Activated naive CD4-positive, alpha-beta T cell treated with anti-CD3 and anti-CD28 coated beads, Interleukin-2, amount 10 ng/mL, durations not matched to agents 7 days and 5 days (primary cell): ENCODE measurements at regions not wholly inside any gene's neighbourhood (a gene's known extent, or its start where the extent isn't known, plus 50 kb on each side); places are given as distances from the start of the nearest gene placed in this dataset.
"Not testable (repeated sequence)": the region's sequence is repeated elsewhere in the genome, so short reads cannot be mapped to it uniquely, and the experiment has no call there.

Experiments
- CTCF ChIA-PET: fragments of 350-600 bp; sonication (Branson Sonifier 250); formaldehyde crosslinking; loops from one replicate; lab custom pipeline; 2021; ENCODE audit warnings: antibody characterized with exemption; lab: Charles Lee
- DNase-seq: peaks from one replicate; pipeline ENCODE4 v3.0.0-alpha.2; 2020
- H3K27ac Mint-ChIP-seq: one replicate; pipeline ENCODE4 v1.8.0; 2021; ENCODE audit warnings: mild to moderate bottlenecking, moderate library complexity, mixed read lengths
- H3K27me3 Mint-ChIP-seq: one replicate; pipeline ENCODE4 v1.8.0; 2021; ENCODE audit warnings: mild to moderate bottlenecking, mixed read lengths
- H3K36me3 Mint-ChIP-seq: one replicate; pipeline ENCODE4 v1.8.0; 2021; ENCODE audit warnings: mixed read lengths
- H3K4me1 Mint-ChIP-seq: one replicate; pipeline ENCODE4 v1.8.0; 2021; ENCODE audit warnings: mixed read lengths
- H3K4me3 Mint-ChIP-seq: one replicate; pipeline ENCODE4 v1.8.0; 2021; ENCODE audit warnings: mild to moderate bottlenecking, moderate library complexity, mixed read lengths
- H3K9me3 Mint-ChIP-seq: one replicate; pipeline ENCODE4 v1.8.0; 2021; ENCODE audit warnings: mixed read lengths

- Mint-ChIP-seq H3K4me3 (no peak overlapping the region), H3K27ac (no peak overlapping the region), H3K4me1 (peaks cover 8% of the 10 kb centered on the region), H3K36me3 (peaks cover 2% of the 10 kb centered on the region), H3K27me3 (no peaks in the 10 kb centered on the region), H3K9me3 (peaks cover 14% of the 10 kb centered on the region)
- DNase-seq = no peak
- CTCF ChIA-PET = no interaction called here
Observed at GRCh38 chr21:34004974-34005373, 68.4 kb upstream of the MRPS6 start.

DNA sequence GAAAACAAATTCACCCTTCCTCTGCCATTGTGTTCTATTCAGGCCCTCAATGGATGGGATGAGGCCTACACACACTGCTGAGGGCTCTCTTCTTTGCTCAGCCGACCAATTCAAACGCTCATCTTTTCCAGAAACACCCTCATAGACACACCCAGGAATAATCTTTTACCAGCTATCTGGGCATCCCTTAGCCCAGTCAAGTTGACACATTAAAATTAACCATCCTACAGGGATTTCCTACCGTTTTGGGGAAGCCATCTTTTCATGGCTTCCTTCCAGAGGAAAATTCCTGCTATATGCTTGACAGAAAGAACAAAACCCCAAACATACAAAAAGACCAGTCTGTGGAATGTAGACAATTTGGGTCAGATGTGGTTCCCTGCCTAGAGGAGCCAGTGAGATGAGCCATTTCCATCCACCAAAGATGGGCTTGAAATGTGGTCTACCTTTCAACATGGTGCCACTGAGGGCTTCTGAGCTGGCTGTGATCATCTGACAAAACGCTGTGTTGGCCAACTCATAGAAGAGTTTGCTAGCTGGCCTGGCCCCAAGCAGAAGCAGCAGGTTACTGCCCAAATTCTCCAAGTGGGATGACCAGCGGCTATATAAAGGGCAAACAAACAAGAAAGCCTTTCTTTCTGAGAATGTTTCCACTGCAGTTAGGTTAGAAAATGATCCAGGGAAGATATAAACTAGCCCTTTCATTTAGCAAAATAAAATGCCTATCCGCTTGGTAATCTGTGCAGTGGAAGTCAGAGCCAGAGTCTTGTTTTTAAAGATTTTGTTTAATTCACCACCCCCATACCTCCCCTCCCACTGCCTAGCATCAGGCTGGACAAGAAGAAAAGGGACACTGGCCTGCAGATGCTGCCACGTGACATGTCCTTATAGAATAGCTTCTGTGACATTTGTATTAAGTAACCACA lies 69.1 kb upstream of the MRPS6 start:
- Mint-ChIP-seq H3K27ac (no peak overlapping the region), H3K4me3 (no peak overlapping the region)

GRCh38 chr21:34003428-34003827 lies 70.0 kb upstream of the MRPS6 start:
- Mint-ChIP-seq H3K9me3 (peaks cover 12% of the 10 kb centered on the region), H3K4me1 (peaks cover 17% of the 10 kb centered on the region)

More for the DNA sequence above, 69.1 kb upstream of the MRPS6 start:
- Mint-ChIP-seq H3K4me1 (peaks cover 12% of the 10 kb centered on the region), H3K36me3 (peaks cover 2% of the 10 kb centered on the region), H3K9me3 (peaks cover 16% of the 10 kb centered on the region), H3K27me3 (no peaks in the 10 kb centered on the region)
- CTCF ChIA-PET = no interaction called here
- DNase-seq = no peak

DNA sequence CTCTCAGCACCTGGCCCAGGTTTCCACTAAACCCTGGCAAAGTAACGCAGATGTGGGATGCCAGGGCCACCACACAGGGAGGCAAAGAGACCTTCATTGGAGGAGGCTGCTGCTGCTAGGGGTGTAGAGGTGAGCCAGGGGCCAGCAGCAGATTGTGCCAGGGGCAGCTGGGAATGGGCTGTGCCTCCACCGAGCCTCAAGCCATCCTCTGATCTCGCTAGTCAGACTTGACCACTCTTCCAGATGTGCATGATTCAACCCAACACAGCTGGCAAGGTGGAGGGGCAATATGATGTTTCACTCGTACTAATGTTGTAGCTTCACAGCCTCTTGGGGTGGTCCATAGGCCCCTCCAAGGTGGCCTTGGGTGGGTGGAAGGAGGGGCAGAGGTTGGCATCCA lies 73.0 kb upstream of the MRPS6 start:
- H3K27me3 Mint-ChIP-seq = no peaks in the 10 kb centered on the region
- no peak overlapping the region for H3K27ac Mint-ChIP-seq
- CTCF ChIA-PET = no interaction called here
- H3K36me3 Mint-ChIP-seq = peaks cover 4% of the 10 kb centered on the region
- H3K4me1 Mint-ChIP-seq = peaks cover 35% of the 10 kb centered on the region
- DNase-seq = no peak
- no peak overlapping the region for H3K4me3 Mint-ChIP-seq
- peaks cover 18% of the 10 kb centered on the region for H3K9me3 Mint-ChIP-seq

More at GRCh38 chr21:34003428-34003827, 70.0 kb upstream of the MRPS6 start:
- Mint-ChIP-seq H3K27ac (no peak overlapping the region), H3K36me3 (peaks cover 2% of the 10 kb centered on the region), H3K4me3 (no peak overlapping the region), H3K27me3 (no peaks in the 10 kb centered on the region)
- DNase-seq = no peak
- CTCF ChIA-PET = no interaction called here

DNA sequence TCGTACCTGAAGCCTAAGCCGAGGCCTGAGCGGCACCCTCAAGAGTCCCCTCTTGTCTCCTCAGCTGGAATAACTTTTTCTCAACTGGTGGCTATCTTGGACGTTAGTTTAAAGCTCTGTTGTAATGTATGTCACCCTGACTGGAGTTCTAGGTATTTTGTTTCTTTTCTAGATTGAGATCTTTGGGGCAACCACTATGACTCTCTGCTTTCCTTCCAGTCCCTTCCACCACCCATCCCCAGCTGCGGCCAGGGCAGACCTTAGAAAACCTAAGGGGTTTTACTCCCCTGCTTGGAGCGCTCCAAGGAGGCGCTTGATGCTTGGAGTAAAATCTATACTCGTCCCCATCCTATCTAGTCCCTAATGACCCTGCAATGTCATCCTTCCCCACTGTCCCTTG lies 74.6 kb upstream of the MRPS6 start:
- Mint-ChIP-seq H3K9me3 (peaks cover 16% of the 10 kb centered on the region), H3K4me1 (peaks cover 38% of the 10 kb centered on the region), H3K4me3 (no peak overlapping the region), H3K27me3 (peaks cover 3% of the 10 kb centered on the region), H3K36me3 (peaks cover 5% of the 10 kb centered on the region), H3K27ac (peak overlapping the region; percentile 20)
- no peak for DNase-seq
- CTCF ChIA-PET = interaction anchor here (0.7 to 1.6 kb wide), 2 partner anchors 9 to 75 kb away, joined by 3 to 4 read pairs; no protein-coding TSS in a partner anchor

GRCh38 chr21:33998402-33998801 lies 75.0 kb upstream of the MRPS6 start:
- peaks cover 7% of the 10 kb centered on the region for H3K36me3 Mint-ChIP-seq
- H3K27ac Mint-ChIP-seq = peak overlapping the region; percentile 20
- DNase-seq = no peak
- H3K9me3 Mint-ChIP-seq = peaks cover 19% of the 10 kb centered on the region
- peaks cover 42% of the 10 kb centered on the region for H3K4me1 Mint-ChIP-seq
- CTCF ChIA-PET = interaction anchor here (0.7 to 1.6 kb wide), 2 partner anchors 8 to 74 kb away, joined by 3 to 4 read pairs; no protein-coding TSS in a partner anchor
- H3K4me3 Mint-ChIP-seq = no peak overlapping the region
- H3K27me3 Mint-ChIP-seq = peaks cover 3% of the 10 kb centered on the region

DNA sequence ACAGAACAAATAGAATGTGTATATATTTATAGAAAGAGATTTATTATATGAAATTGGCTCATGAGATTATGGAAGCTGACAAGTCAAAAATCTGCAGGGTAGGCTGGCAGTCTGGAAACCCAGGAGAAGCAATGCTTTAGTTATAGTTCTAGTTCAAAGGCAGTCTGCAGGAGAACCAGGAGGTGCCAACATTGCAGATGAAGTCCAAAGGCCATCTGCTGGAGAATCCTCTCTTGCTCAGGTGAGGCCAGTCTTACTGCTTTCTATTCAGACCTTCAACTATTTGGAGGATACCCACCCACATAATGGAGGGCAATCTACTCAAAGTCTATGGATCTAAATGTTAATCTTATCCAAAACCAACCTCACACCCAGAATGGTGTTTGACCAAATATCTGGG lies 75.9 kb upstream of the MRPS6 start:
- Mint-ChIP-seq H3K27me3 (peaks cover 3% of the 10 kb centered on the region), H3K9me3 (peaks cover 21% of the 10 kb centered on the region), H3K27ac (no peak overlapping the region), H3K36me3 (peaks cover 7% of the 10 kb centered on the region), H3K4me3 (no peak overlapping the region), H3K4me1 (peaks cover 42% of the 10 kb centered on the region)
- CTCF ChIA-PET = no interaction called here
- no peak for DNase-seq

GRCh38 chr21:33994373-33994772 lies 78.8 kb upstream of the ATP5PO start:
- CTCF ChIA-PET = no interaction called here
- no peak overlapping the region for H3K4me3 Mint-ChIP-seq

GRCh38 chr21:33993286-33994231 lies 78.0 kb upstream of the ATP5PO start:
- Mint-ChIP-seq H3K36me3 (peaks cover 13% of the 10 kb centered on the region), H3K27ac (no peak overlapping the region), H3K27me3 (peaks cover 8% of the 10 kb centered on the region), H3K4me3 (no peak overlapping the region), H3K4me1 (peaks cover 29% of the 10 kb centered on the region), H3K9me3 (peaks cover 26% of the 10 kb centered on the region)
- no peak for DNase-seq
- CTCF ChIA-PET = no interaction called here

More at GRCh38 chr21:33994373-33994772, 78.8 kb upstream of the ATP5PO start:
- no peak overlapping the region for H3K27ac Mint-ChIP-seq
- H3K27me3 Mint-ChIP-seq = peaks cover 7% of the 10 kb centered on the region
- H3K9me3 Mint-ChIP-seq = peaks cover 26% of the 10 kb centered on the region
- peaks cover 13% of the 10 kb centered on the region for H3K36me3 Mint-ChIP-seq
- DNase-seq = no peak
- H3K4me1 Mint-ChIP-seq = peaks cover 37% of the 10 kb centered on the region

DNA sequence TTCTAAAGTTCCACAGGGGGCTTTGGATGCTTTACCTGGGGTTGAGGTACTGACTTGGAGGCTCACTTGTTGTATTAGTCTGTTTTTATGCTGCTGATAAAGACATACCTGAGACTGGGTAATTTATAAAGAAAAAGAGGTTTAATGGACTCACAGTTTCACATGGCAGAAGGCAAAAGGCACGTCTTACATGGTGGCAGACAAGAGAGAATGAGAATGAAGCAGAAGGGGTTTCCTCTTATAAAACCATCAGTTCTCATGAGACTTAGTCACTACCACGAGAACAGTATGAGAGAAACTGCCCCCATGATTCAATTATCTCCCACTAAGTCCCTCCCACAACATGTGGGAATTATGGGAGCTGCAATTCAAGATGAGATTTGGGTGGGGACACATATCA lies 76.8 kb upstream of the ATP5PO start:
- Mint-ChIP-seq H3K9me3 (peaks cover 26% of the 10 kb centered on the region), H3K4me1 (peaks cover 20% of the 10 kb centered on the region), H3K36me3 (peaks cover 13% of the 10 kb centered on the region), H3K27me3 (peaks cover 19% of the 10 kb centered on the region)
- DNase-seq, H3K4me3 Mint-ChIP-seq, H3K27ac Mint-ChIP-seq, CTCF ChIA-PET: not testable (repeated sequence)

DNA sequence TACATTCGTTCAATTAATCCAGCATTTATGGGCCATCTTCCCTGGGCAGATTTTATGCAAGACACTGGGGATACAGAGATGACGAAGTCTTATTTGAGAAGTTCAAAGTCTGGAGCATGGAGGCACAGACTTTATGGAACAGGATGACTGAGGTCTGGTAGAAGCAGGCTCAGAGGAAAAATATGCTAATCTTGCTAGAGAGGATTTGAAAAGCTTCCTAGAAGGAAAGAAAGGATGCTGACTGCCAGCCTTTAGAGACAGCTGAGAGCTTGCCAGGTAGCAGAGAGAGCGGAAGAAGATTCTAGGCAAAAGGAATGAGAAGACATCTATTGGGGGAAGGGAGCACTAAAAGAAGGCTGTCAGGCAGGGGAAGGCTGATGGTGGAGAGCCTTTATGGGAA lies 75.5 kb upstream of the ATP5PO start:
- DNase-seq = no peak
- Mint-ChIP-seq H3K27me3 (peaks cover 28% of the 10 kb centered on the region), H3K9me3 (peaks cover 16% of the 10 kb centered on the region), H3K27ac (no peak overlapping the region), H3K36me3 (peaks cover 9% of the 10 kb centered on the region), H3K4me3 (no peak overlapping the region), H3K4me1 (peaks cover 14% of the 10 kb centered on the region)
- CTCF ChIA-PET = no interaction called here

DNA sequence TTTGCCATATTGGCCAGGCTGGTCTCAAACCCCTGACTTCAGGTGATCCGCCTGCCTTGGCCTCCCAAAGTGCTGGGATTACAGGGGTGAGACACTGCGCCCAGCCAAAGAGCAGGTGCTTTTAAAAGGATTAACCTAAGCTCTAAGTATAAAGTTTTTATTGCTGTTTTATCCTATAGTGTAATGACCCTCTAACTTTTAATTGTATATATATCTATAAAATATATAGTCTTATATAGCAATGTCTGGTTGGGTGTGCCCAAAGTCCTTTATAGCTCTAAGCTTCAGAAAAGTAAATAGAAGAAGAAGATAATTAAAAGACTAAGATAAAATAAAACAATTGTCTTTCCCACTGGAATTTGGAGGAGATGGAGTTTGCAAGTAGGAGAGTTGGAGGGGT lies 73.8 kb upstream of the ATP5PO start:
- peaks cover 9% of the 10 kb centered on the region for H3K36me3 Mint-ChIP-seq
- CTCF ChIA-PET = interaction anchor here (1.2 kb wide), 1 partner anchor 9 kb away, joined by 3 read pairs; no protein-coding TSS in a partner anchor
- H3K27me3 Mint-ChIP-seq = peaks cover 32% of the 10 kb centered on the region
- H3K9me3 Mint-ChIP-seq = peaks cover 16% of the 10 kb centered on the region
- H3K4me3 Mint-ChIP-seq = no peak overlapping the region
- no peak for DNase-seq
- H3K4me1 Mint-ChIP-seq = peaks cover 24% of the 10 kb centered on the region
- no peak overlapping the region for H3K27ac Mint-ChIP-seq

DNA sequence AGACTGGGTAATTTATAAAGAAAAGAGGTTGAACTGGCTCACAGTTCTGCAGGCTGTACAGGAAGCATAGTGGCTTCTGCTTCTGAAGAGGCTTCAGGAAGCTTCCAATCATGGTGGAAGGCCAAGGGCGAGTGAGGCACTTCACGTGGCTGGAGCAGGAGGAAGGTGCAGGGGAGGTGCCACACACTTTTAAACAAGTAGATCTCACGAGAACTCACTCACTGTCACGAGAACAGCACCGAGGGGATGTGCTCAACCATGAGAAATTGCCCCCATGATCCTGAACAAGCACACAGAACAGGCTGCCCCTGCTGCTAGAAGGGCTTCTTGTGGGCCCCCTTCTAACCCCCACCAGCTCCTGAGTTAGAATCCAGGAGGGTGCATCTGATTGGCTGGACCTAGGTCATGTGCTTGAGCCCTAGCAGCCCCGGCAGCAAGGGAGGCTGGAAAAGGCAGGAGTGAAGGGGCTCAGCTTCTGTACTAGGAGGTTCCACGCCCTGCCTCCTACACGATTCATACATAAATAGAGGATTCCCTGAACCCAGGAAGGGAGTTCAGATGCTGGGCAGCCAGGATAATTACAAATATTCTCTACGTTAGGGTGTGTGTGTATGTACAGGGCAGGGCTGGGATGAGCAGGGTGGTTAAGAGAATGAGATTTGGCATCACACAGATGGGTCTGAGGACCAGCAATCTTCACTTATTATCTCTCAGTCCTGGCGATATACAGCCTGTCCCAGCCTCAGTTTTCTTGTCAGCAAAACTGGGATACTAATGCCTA lies 72.8 kb upstream of the ATP5PO start:
- CTCF ChIA-PET = no interaction called here
- Mint-ChIP-seq H3K4me3 (no peak overlapping the region), H3K27ac (no peak overlapping the region), H3K36me3 (peaks cover 6% of the 10 kb centered on the region), H3K9me3 (peaks cover 11% of the 10 kb centered on the region), H3K4me1 (peaks cover 18% of the 10 kb centered on the region), H3K27me3 (peaks cover 32% of the 10 kb centered on the region)
- DNase-seq = no peak
